Brain microvascular endothelial cell (primary cell): ENCODE measurements at regions not wholly inside any gene's neighbourhood (a gene's known extent, or its start where the extent isn't known, plus 50 kb on each side); places are given as distances from the start of the nearest gene placed in this dataset.

Source experiments
- DNase-seq: peaks from one replicate; pipeline ENCODE4 v3.0.0-alpha.2; 2020
- H3K27ac ChIP-seq: fragments of 250-450 bp; sonication (Bioruptor Pico); 2 replicates; pipeline ENCODE4 v1.5.1; 2020; ENCODE audit warnings: mild to moderate bottlenecking, moderate library complexity
- H3K27me3 ChIP-seq: fragments of 250-450 bp; sonication (Bioruptor Pico); replicated peaks from 2 replicates; pipeline ENCODE4 v1.5.1; 2020; ENCODE audit warnings: mild to moderate bottlenecking
- H3K36me3 ChIP-seq: fragments of 250-450 bp; sonication (Bioruptor Pico); replicated peaks from 2 replicates; pipeline ENCODE4 v1.5.1; 2020; ENCODE audit warnings: mild to moderate bottlenecking
- H3K4me3 ChIP-seq: 2 replicates; pipeline ENCODE4 v1.5.1; 2011; ENCODE audit warnings: low read depth, mild to moderate bottlenecking, control low read depth, low read length, moderate library complexity
- CTCF ChIP-seq: IDR thresholded peaks from 2 replicates; pipeline ENCODE4 v1.5.1; 2011; ENCODE audit warnings: low read depth, mild to moderate bottlenecking, moderate library complexity, low read length, control low read depth, inconsistent platforms; ENCODE audit errors: missing control alignments
- in situ Hi-C: cut with HindIII; loops from 2 replicates; pipeline ENCODE4 v1.10.0; 2017; ENCODE audit warnings: low sequenced_read_pairs, low pct_ligation_motif_present

- DNase-seq: no peak
- no peaks in the 10 kb centered on the region for H3K36me3 ChIP-seq
- in situ Hi-C loops: no loop called here
- no peak for TF ChIP-seq CTCF
- H3K27me3 ChIP-seq: no peaks in the 10 kb centered on the region
- no peak overlapping the region for H3K27ac ChIP-seq
- no peak overlapping the region for H3K4me3 ChIP-seq
Measured at GRCh38 chr13:91162180-91162579, 185.3 kb upstream of the MIR17HG start.

- no peak for TF ChIP-seq CTCF
- Histone ChIP-seq H3K27ac (no peak overlapping the region), H3K36me3 (no peaks in the 10 kb centered on the region), H3K27me3 (no peaks in the 10 kb centered on the region), H3K4me3 (no peak overlapping the region)
- in situ Hi-C loops: no loop called here
- DNase-seq: no peak
Measured at GRCh38 chr13:91162589-91162988, 184.9 kb upstream of the MIR17HG start.

GRCh38 chr13:91165758-91166157, 181.7 kb upstream of the MIR17HG start:
- in situ Hi-C loops: no loop called here
- H3K27me3 ChIP-seq: no peaks in the 10 kb centered on the region
- H3K36me3 ChIP-seq: no peaks in the 10 kb centered on the region
- no peak overlapping the region for H3K27ac ChIP-seq
- DNase-seq: no peak
- no peak overlapping the region for H3K4me3 ChIP-seq
- no peak for TF ChIP-seq CTCF

- no peaks in the 10 kb centered on the region for H3K36me3 ChIP-seq
- H3K27me3 ChIP-seq: no peaks in the 10 kb centered on the region
- in situ Hi-C loops: no loop called here
- no peak for DNase-seq
- no peak overlapping the region for H3K27ac ChIP-seq
- TF ChIP-seq CTCF: no peak
- no peak overlapping the region for H3K4me3 ChIP-seq
Measured at GRCh38 chr13:91166714-91167511, 180.6 kb upstream of the MIR17HG start.

GRCh38 chr13:91167706-91168385, 179.6 kb upstream of the MIR17HG start:
- DNase-seq: no peak
- TF ChIP-seq CTCF: no peak
- H3K27me3 ChIP-seq: no peaks in the 10 kb centered on the region
- no peak overlapping the region for H3K4me3 ChIP-seq
- H3K36me3 ChIP-seq: no peaks in the 10 kb centered on the region
- no peak overlapping the region for H3K27ac ChIP-seq
- in situ Hi-C loops: no loop called here
